DND-41 (cell line): ENCODE measurements at regions not wholly inside any gene's neighbourhood (a gene's known extent, or its start where the extent isn't known, plus 50 kb on each side); places are given as distances from the start of the nearest gene placed in this dataset.

Experiments
- ATAC-seq: fragments of 200-7000 bp; cut with Tn5 transposase; 3 replicates; pipeline ENCODE4 v1.9.1; 2021; ENCODE audit warnings: low read depth; ENCODE audit not compliant: insufficient read depth
- DNase-seq: peaks from one replicate; pipeline ENCODE4 v3.0.0-alpha.2; 2020
- H2AFZ ChIP-seq: 2 replicates; pipeline ENCODE4 v1.6.0; 2012; ENCODE audit warnings: low read depth, low read length
- H3K27ac ChIP-seq: 2 replicates; pipeline ENCODE4 v1.5.1; 2012; ENCODE audit warnings: low read length, inconsistent platforms
- H3K27me3 ChIP-seq: fragments of 200-600 bp; sonication (generic); 2 replicates; pipeline ENCODE4 v1.6.0; 2012; ENCODE audit warnings: low read length, mild to moderate bottlenecking, inconsistent platforms; ENCODE audit not compliant: insufficient read depth, poor library complexity
- H3K36me3 ChIP-seq: 2 replicates; pipeline ENCODE4 v1.5.1; 2012; ENCODE audit warnings: low read length, inconsistent platforms; ENCODE audit not compliant: insufficient read depth
- H3K4me1 ChIP-seq: 2 replicates; pipeline ENCODE4 v1.5.1; 2012; ENCODE audit warnings: mild to moderate bottlenecking, low read length; ENCODE audit not compliant: insufficient read depth
- H3K4me2 ChIP-seq: 2 replicates; pipeline ENCODE4 v1.6.0; 2012; ENCODE audit warnings: mild to moderate bottlenecking, moderate library complexity, low read length, inconsistent platforms; ENCODE audit not compliant: insufficient read depth
- H3K4me3 ChIP-seq, 2 experiments: fragments of 200-600 bp in 1 of 2; shearing (Covaris generic) in 1 of 2; 2 replicates each; pipeline ENCODE4 v1.5.1; 2012 to 2016; ENCODE audit warnings: inconsistent platforms in 2 of 2, low read length in 2 of 2, mild to moderate bottlenecking in 2 of 2, low read depth in 1 of 2, moderate library complexity in 1 of 2
- H3K79me2 ChIP-seq: 2 replicates; pipeline ENCODE4 v1.6.0; 2012; ENCODE audit warnings: low read length, inconsistent platforms; ENCODE audit not compliant: insufficient read depth
- H3K9ac ChIP-seq: 2 replicates; pipeline ENCODE4 v1.6.0; 2012; ENCODE audit warnings: low read depth, mild to moderate bottlenecking, inconsistent platforms, low read length, moderate library complexity
- H3K9me3 ChIP-seq: 2 replicates; pipeline ENCODE4 v1.5.1; 2012; ENCODE audit warnings: low read length, moderate library complexity, mild to moderate bottlenecking, inconsistent platforms; ENCODE audit not compliant: insufficient read depth, severe bottlenecking
- H4K20me1 ChIP-seq: 2 replicates; pipeline ENCODE4 v1.6.0; 2012; ENCODE audit warnings: low read length; ENCODE audit not compliant: insufficient read depth
- CTCF ChIP-seq: IDR thresholded peaks from 2 replicates; pipeline ENCODE4 v1.5.1; 2012; ENCODE audit warnings: borderline replicate concordance, low read length, moderate library complexity, mild to moderate bottlenecking; ENCODE audit not compliant: poor library complexity, severe bottlenecking; ENCODE audit errors: extremely low read depth
- EZH2 ChIP-seq: IDR thresholded peaks from 3 replicates; pipeline ENCODE4 v1.6.1; 2012; ENCODE audit warnings: borderline replicate concordance, low read depth, mild to moderate bottlenecking, moderate library complexity, low read length, inconsistent platforms; ENCODE audit not compliant: severe bottlenecking

- Histone ChIP-seq H3K27me3 (no peaks in the 10 kb centered on the region), H3K9ac (no peak overlapping the region), H3K36me3 (no peaks in the 10 kb centered on the region), H3K9me3 (no peaks in the 10 kb centered on the region), H3K27ac (no peak overlapping the region), H3K4me3 (no peak overlapping the region), H2AFZ (no peak overlapping the region), H4K20me1 (no peaks in the 10 kb centered on the region), H3K4me2 (no peak overlapping the region), H3K4me1 (no peaks in the 10 kb centered on the region), H3K79me2 (no peaks in the 10 kb centered on the region)
- TF ChIP-seq CTCF (no peak), EZH2 (no peak)
- no peak for DNase-seq
- no peak for ATAC-seq
Observed at GRCh38 chr14:63100552-63100951, 55.3 kb upstream of the KCNH5 start.

- Histone ChIP-seq H3K27me3 (no peaks in the 10 kb centered on the region), H4K20me1 (no peaks in the 10 kb centered on the region), H3K4me1 (no peaks in the 10 kb centered on the region), H2AFZ (no peak overlapping the region), H3K4me2 (no peak overlapping the region), H3K4me3 (no peak overlapping the region), H3K27ac (no peak overlapping the region), H3K9me3 (no peaks in the 10 kb centered on the region), H3K36me3 (no peaks in the 10 kb centered on the region), H3K9ac (no peak overlapping the region), H3K79me2 (no peaks in the 10 kb centered on the region)
- DNase-seq (no peak), ATAC-seq (no peak)
- TF ChIP-seq EZH2 (no peak), CTCF (no peak)
Observed at GRCh38 chr14:63096186-63096585, 50.9 kb upstream of the KCNH5 start.
